Prostate gland (tissue), 2 donors: ENCODE measurements at regions not wholly inside any gene's neighbourhood (a gene's known extent, or its start where the extent isn't known, plus 50 kb on each side); places are given as distances from the start of the nearest gene placed in this dataset.

Source experiments
- POLR2A ChIP-seq: fragments of 450-650 bp; IDR thresholded peaks from one replicate; pipeline ENCODE4 v1.6.1; 2016; ENCODE audit warnings: antibody characterized with exemption, mild to moderate bottlenecking
- POLR2AphosphoS5 ChIP-seq: sonication (generic); formaldehyde crosslinking; IDR thresholded peaks from one replicate; pipeline ENCODE4 v1.6.1; 2017; ENCODE audit warnings: antibody characterized with exemption
- TF ChIP-seq, protein P1 (sequence below), 4 experiments: fragments of 200-600 bp in 2 of 4; fragments of 450-650 bp in 2 of 4; sonication (generic) in 2 of 4; IDR thresholded peaks; 1 replicate in 3 of 4; 2 replicates in 1 of 4; pipeline ENCODE4 v1.5.1; 2016 to 2019; ENCODE audit warnings: antibody characterized with exemption in 4 of 4, mild to moderate bottlenecking in 2 of 4, moderate library complexity in 2 of 4

GRCh38 chr4:159944477-159944876, 841.6 kb downstream of the RAPGEF2 start:
- TF ChIP-seq, protein P1, sequence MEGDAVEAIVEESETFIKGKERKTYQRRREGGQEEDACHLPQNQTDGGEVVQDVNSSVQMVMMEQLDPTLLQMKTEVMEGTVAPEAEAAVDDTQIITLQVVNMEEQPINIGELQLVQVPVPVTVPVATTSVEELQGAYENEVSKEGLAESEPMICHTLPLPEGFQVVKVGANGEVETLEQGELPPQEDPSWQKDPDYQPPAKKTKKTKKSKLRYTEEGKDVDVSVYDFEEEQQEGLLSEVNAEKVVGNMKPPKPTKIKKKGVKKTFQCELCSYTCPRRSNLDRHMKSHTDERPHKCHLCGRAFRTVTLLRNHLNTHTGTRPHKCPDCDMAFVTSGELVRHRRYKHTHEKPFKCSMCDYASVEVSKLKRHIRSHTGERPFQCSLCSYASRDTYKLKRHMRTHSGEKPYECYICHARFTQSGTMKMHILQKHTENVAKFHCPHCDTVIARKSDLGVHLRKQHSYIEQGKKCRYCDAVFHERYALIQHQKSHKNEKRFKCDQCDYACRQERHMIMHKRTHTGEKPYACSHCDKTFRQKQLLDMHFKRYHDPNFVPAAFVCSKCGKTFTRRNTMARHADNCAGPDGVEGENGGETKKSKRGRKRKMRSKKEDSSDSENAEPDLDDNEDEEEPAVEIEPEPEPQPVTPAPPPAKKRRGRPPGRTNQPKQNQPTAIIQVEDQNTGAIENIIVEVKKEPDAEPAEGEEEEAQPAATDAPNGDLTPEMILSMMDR (IDR thresholded peaks at IDR 0.05): no peak
- TF ChIP-seq POLR2AphosphoS5 (no peak), POLR2A (no peak)
